ENCODE measurements at regions not wholly inside any gene's neighbourhood (a gene's known extent, or its start where the extent isn't known, plus 50 kb on each side); places are given as distances from the start of the nearest gene placed in this dataset.

GRCh38 chr15:61319892-61320291 lies 90.8 kb upstream of the RORA start:
- DNase-seq (ENCODE audit: extremely low spot score) = no peak
- ChIA-PET CTCF (interaction anchor here (0.7 kb wide), 1 partner anchor 1127 kb away, joined by 3 read pairs; no protein-coding TSS in a partner anchor), POLR2A (no interaction called here)
- TF ChIP-seq PKNOX1 (IDR thresholded peaks at IDR 0.05) (no peak), TARDBP (IDR thresholded peaks at IDR 0.05) (no peak), FOXA1 (IDR thresholded peaks at IDR 0.05) (no peak), SUZ12 (IDR thresholded peaks at IDR 0.05) (no peak), NFRKB (IDR thresholded peaks at IDR 0.05) (no peak), L3MBTL2 (conservative IDR thresholded peaks at IDR 0.05) (no peak), FOXK2 (IDR thresholded peaks at IDR 0.05) (no peak)

- ChIA-PET CTCF (no interaction called here), POLR2A (no interaction called here)
- TF ChIP-seq TARDBP (IDR thresholded peaks at IDR 0.05) (no peak), ARNT (IDR thresholded peaks at IDR 0.05) (no peak), PKNOX1 (IDR thresholded peaks at IDR 0.05) (no peak), ELF4 (IDR thresholded peaks at IDR 0.05) (no peak), FOXK2 (IDR thresholded peaks at IDR 0.05) (no peak)
- no peak for DNase-seq (ENCODE audit: extremely low spot score)
These were observed 89.9 kb upstream of the RORA start for GRCh38 chr15:61318802-61319525.

GRCh38 chr15:61318301-61318700 lies 89.2 kb upstream of the RORA start:
- TF ChIP-seq L3MBTL2 (conservative IDR thresholded peaks at IDR 0.05) (no peak), PKNOX1 (IDR thresholded peaks at IDR 0.05) (no peak), TARDBP (IDR thresholded peaks at IDR 0.05) (no peak), SP1 (IDR thresholded peaks at IDR 0.05) (no peak), BHLHE40 (IDR thresholded peaks at IDR 0.05; ENCODE audit: borderline replicate concordance) (no peak), ARNT (IDR thresholded peaks at IDR 0.05) (no peak), CTBP1 (IDR thresholded peaks at IDR 0.05; ENCODE audit: borderline replicate concordance) (no peak), FOXA1 (IDR thresholded peaks at IDR 0.05) (no peak), FOXK2 (IDR thresholded peaks at IDR 0.05) (no peak), ZNF384 (IDR thresholded peaks at IDR 0.05) (no peak), SUZ12 (IDR thresholded peaks at IDR 0.05) (no peak), ELF4 (IDR thresholded peaks at IDR 0.05) (no peak)
- DNase-seq (ENCODE audit: extremely low spot score) = no peak
- ChIA-PET CTCF (no interaction called here), POLR2A (no interaction called here)

GRCh38 chr15:61315471-61315870 lies 86.4 kb upstream of the RORA start:
- ChIA-PET CTCF (no interaction called here), POLR2A (no interaction called here)
- no peak for DNase-seq (ENCODE audit: extremely low spot score)
- TF ChIP-seq L3MBTL2 (conservative IDR thresholded peaks at IDR 0.05) (no peak), TARDBP (IDR thresholded peaks at IDR 0.05) (no peak), ARNT (IDR thresholded peaks at IDR 0.05) (no peak), SP1 (IDR thresholded peaks at IDR 0.05) (no peak), LEF1 (IDR thresholded peaks at IDR 0.05; ENCODE audit: borderline replicate concordance) (no peak), BHLHE40 (IDR thresholded peaks at IDR 0.05; ENCODE audit: borderline replicate concordance) (no peak), FOXK2 (IDR thresholded peaks at IDR 0.05) (no peak), HDGF (IDR thresholded peaks at IDR 0.05; ENCODE audit: borderline replicate concordance) (no peak), SUZ12 (IDR thresholded peaks at IDR 0.05) (no peak), ZNF384 (IDR thresholded peaks at IDR 0.05) (no peak), FOXM1 (IDR thresholded peaks at IDR 0.05; ENCODE audit: borderline replicate concordance) (no peak)

- TF ChIP-seq PKNOX1 (IDR thresholded peaks at IDR 0.05) (no peak), SUZ12 (IDR thresholded peaks at IDR 0.05) (no peak), CTBP1 (IDR thresholded peaks at IDR 0.05; ENCODE audit: borderline replicate concordance) (no peak), FOXA1 (IDR thresholded peaks at IDR 0.05) (no peak), HDGF (IDR thresholded peaks at IDR 0.05; ENCODE audit: borderline replicate concordance) (no peak), FOXM1 (IDR thresholded peaks at IDR 0.05; ENCODE audit: borderline replicate concordance) (no peak), LEF1 (IDR thresholded peaks at IDR 0.05; ENCODE audit: borderline replicate concordance) (no peak), ARNT (IDR thresholded peaks at IDR 0.05) (no peak), FOXK2 (IDR thresholded peaks at IDR 0.05) (no peak), SP1 (IDR thresholded peaks at IDR 0.05) (no peak), ELF4 (IDR thresholded peaks at IDR 0.05) (no peak), BHLHE40 (IDR thresholded peaks at IDR 0.05; ENCODE audit: borderline replicate concordance) (no peak)
- ChIA-PET POLR2A (no interaction called here), CTCF (no interaction called here)
- DNase-seq (ENCODE audit: extremely low spot score) = no peak
These were observed 85.3 kb upstream of the RORA start for GRCh38 chr15:61314427-61314826.

GRCh38 chr15:61309617-61310016 lies 80.5 kb upstream of the RORA start:
- ChIA-PET POLR2A (no interaction called here), CTCF (no interaction called here)
- TF ChIP-seq FOXK2 (IDR thresholded peaks at IDR 0.05) = no peak
- TF ChIP-seq ARNT (IDR thresholded peaks at IDR 0.05) = no peak
- TF ChIP-seq ZNF384 (IDR thresholded peaks at IDR 0.05) = no peak
- TF ChIP-seq HDGF (IDR thresholded peaks at IDR 0.05; ENCODE audit: borderline replicate concordance) = no peak
- no peak for TF ChIP-seq TARDBP (IDR thresholded peaks at IDR 0.05)
- TF ChIP-seq BHLHE40 (IDR thresholded peaks at IDR 0.05; ENCODE audit: borderline replicate concordance) = no peak
- no peak for TF ChIP-seq PKNOX1 (IDR thresholded peaks at IDR 0.05)
- no peak for TF ChIP-seq NFRKB (IDR thresholded peaks at IDR 0.05)
- no peak for TF ChIP-seq CTBP1 (IDR thresholded peaks at IDR 0.05; ENCODE audit: borderline replicate concordance)
- TF ChIP-seq ELF4 (IDR thresholded peaks at IDR 0.05) = no peak
- no peak for TF ChIP-seq LEF1 (IDR thresholded peaks at IDR 0.05; ENCODE audit: borderline replicate concordance)
- TF ChIP-seq L3MBTL2 (conservative IDR thresholded peaks at IDR 0.05) = no peak
- no peak for TF ChIP-seq FOXM1 (IDR thresholded peaks at IDR 0.05; ENCODE audit: borderline replicate concordance)
- no peak for TF ChIP-seq FOXA1 (IDR thresholded peaks at IDR 0.05)
- no peak for TF ChIP-seq SUZ12 (IDR thresholded peaks at IDR 0.05)
- TF ChIP-seq SP1 (IDR thresholded peaks at IDR 0.05) = no peak
- DNase-seq (ENCODE audit: extremely low spot score) = no peak

Measured in HEK293T (cell line).